Sigmoid colon (tissue), 4 donors: ENCODE measurements at regions not wholly inside any gene's neighbourhood (a gene's known extent, or its start where the extent isn't known, plus 50 kb on each side); places are given as distances from the start of the nearest gene placed in this dataset.

ENCODE experiments used
- EP300 ChIP-seq, 4 donors: sonication (generic); formaldehyde crosslinking; IDR thresholded peaks; one replicate each; pipeline ENCODE4 v1.6.1; 2017; ENCODE audit warnings: antibody characterized with exemption in 4 of 4
- POLR2A ChIP-seq, 2 donors: fragments of 450-650 bp; IDR thresholded peaks; one replicate each; pipeline ENCODE4 v1.6.1; 2016; ENCODE audit warnings: antibody characterized with exemption in 2 of 2, mild to moderate bottlenecking in 2 of 2, moderate library complexity in 2 of 2
- POLR2AphosphoS5 ChIP-seq, 4 donors: sonication (generic); formaldehyde crosslinking; IDR thresholded peaks; one replicate each; pipeline ENCODE4 v1.6.1; 2017; ENCODE audit warnings: antibody characterized with exemption in 4 of 4
- TF ChIP-seq, protein P1 (sequence below), 4 experiments: fragments of 450-650 bp in 3 of 4; fragments of 200-600 bp in 1 of 4; IDR thresholded peaks; one replicate each; pipeline ENCODE4 v1.5.1; 2016 to 2019; ENCODE audit warnings: antibody characterized with exemption in 4 of 4, mild to moderate bottlenecking in 3 of 4, moderate library complexity in 2 of 4

DNA sequence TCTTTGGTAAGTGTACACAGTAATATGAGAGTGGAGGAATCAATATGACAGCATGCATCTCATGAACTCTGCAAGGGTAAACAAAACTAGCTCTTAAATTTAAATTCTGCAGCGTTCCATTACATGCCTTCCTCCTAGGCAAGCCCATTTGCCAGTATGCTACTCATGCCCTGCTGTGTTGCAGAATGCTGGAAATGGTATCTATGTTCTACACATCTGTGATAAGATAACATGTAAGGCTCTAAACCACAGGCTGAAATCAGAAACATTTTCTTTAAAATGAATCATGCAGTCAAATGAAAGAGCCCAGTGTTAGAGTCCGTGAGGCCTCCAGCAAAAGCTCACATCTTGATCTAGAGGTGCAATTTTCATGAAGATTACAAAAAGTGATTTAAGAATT lies 112.8 kb upstream of the FN1 start:
- TF ChIP-seq POLR2AphosphoS5 (IDR thresholded peaks at IDR 0.05) (no peak), POLR2A (IDR thresholded peaks at IDR 0.05) (no peak), EP300 (IDR thresholded peaks at IDR 0.05) (no peak)
- TF ChIP-seq, protein P1, sequence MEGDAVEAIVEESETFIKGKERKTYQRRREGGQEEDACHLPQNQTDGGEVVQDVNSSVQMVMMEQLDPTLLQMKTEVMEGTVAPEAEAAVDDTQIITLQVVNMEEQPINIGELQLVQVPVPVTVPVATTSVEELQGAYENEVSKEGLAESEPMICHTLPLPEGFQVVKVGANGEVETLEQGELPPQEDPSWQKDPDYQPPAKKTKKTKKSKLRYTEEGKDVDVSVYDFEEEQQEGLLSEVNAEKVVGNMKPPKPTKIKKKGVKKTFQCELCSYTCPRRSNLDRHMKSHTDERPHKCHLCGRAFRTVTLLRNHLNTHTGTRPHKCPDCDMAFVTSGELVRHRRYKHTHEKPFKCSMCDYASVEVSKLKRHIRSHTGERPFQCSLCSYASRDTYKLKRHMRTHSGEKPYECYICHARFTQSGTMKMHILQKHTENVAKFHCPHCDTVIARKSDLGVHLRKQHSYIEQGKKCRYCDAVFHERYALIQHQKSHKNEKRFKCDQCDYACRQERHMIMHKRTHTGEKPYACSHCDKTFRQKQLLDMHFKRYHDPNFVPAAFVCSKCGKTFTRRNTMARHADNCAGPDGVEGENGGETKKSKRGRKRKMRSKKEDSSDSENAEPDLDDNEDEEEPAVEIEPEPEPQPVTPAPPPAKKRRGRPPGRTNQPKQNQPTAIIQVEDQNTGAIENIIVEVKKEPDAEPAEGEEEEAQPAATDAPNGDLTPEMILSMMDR (IDR thresholded peaks at IDR 0.05), result no peak
